Neuronal stem cell (in vitro differentiated cells): ENCODE measurements at regions not wholly inside any gene's neighbourhood (a gene's known extent, or its start where the extent isn't known, plus 50 kb on each side); places are given as distances from the start of the nearest gene placed in this dataset.

Experiments
- DNase-seq: peaks from one replicate; pipeline ENCODE4 v3.0.0-alpha.2; 2013; ENCODE audit warnings: low spot score
- H2AFZ ChIP-seq: one replicate; pipeline ENCODE4 v1.6.1; 2013; ENCODE audit warnings: mild to moderate bottlenecking, low read length, inconsistent platforms
- H2AK5ac ChIP-seq: 2 replicates; pipeline ENCODE4 v1.6.1; 2013; ENCODE audit warnings: low read depth, mild to moderate bottlenecking, inconsistent platforms, low read length, moderate library complexity, mixed read lengths
- H2BK120ac ChIP-seq: 2 replicates; pipeline ENCODE4 v1.6.1; 2013; ENCODE audit warnings: low read depth, mild to moderate bottlenecking, inconsistent platforms, low read length, moderate library complexity, mixed read lengths
- H2BK12ac ChIP-seq: one replicate; pipeline ENCODE4 v1.6.1; 2013; ENCODE audit warnings: low read length, inconsistent platforms
- H2BK15ac ChIP-seq: 2 replicates; pipeline ENCODE4 v1.6.1; 2013; ENCODE audit warnings: mild to moderate bottlenecking, low read length, inconsistent platforms, mixed read lengths
- H2BK5ac ChIP-seq: one replicate; pipeline ENCODE4 v1.6.1; 2013; ENCODE audit warnings: inconsistent platforms, mild to moderate bottlenecking, low read length, moderate library complexity
- H3K14ac ChIP-seq: one replicate; pipeline ENCODE4 v1.6.1; 2013; ENCODE audit warnings: low read length, inconsistent platforms
- H3K18ac ChIP-seq: 2 replicates; pipeline ENCODE4 v1.6.1; 2013; ENCODE audit warnings: low read length, inconsistent platforms
- H3K23ac ChIP-seq: 2 replicates; pipeline ENCODE4 v1.6.1; 2013; ENCODE audit warnings: low read depth, mild to moderate bottlenecking, mixed read lengths, low read length, inconsistent platforms; ENCODE audit not compliant: poor library complexity
- H3K27ac ChIP-seq: replicated peaks from 3 replicates; pipeline ENCODE4 v1.5.1; 2013; ENCODE audit warnings: low read length, inconsistent platforms
- H3K27me3 ChIP-seq, 3 experiments: 2 replicates each; pipeline ENCODE4 v1.6.1; 2013; ENCODE audit warnings: low read length in 3 of 3, mild to moderate bottlenecking in 2 of 3, inconsistent platforms in 1 of 3, low read depth in 1 of 3, mixed read lengths in 1 of 3, moderate library complexity in 1 of 3; ENCODE audit not compliant: control insufficient read depth in 3 of 3, insufficient read depth in 3 of 3
- H3K36me3 ChIP-seq, 2 donors: replicated peaks in 1 of 2; 2 replicates each; pipeline ENCODE4 v1.6.1; 2013; ENCODE audit warnings: low read length in 2 of 2; ENCODE audit not compliant: control insufficient read depth in 2 of 2, insufficient read depth in 2 of 2
- H3K4ac ChIP-seq: 2 replicates; pipeline ENCODE4 v1.6.1; 2013; ENCODE audit warnings: inconsistent platforms, mild to moderate bottlenecking, low read length, moderate library complexity
- H3K4me1 ChIP-seq, 2 donors: 1 replicate in 1 of 2; 2 replicates in 1 of 2; pipeline ENCODE4 v1.6.1; 2013; ENCODE audit warnings: low read length in 2 of 2, low read depth in 1 of 2; ENCODE audit not compliant: control insufficient read depth in 2 of 2, insufficient read depth in 1 of 2
- H3K4me2 ChIP-seq: one replicate; pipeline ENCODE4 v1.6.1; 2013; ENCODE audit warnings: mild to moderate bottlenecking, low read length, inconsistent platforms; ENCODE audit not compliant: insufficient read depth, poor library complexity, severe bottlenecking
- H3K4me3 ChIP-seq, 2 donors: 2 replicates each; pipeline ENCODE4 v1.5.1; 2013; ENCODE audit warnings: low read length in 2 of 2, mild to moderate bottlenecking in 2 of 2, inconsistent platforms in 1 of 2, moderate library complexity in 1 of 2
- H3K79me1 ChIP-seq: one replicate; pipeline ENCODE4 v1.6.1; 2013; ENCODE audit warnings: low read depth, mild to moderate bottlenecking, inconsistent platforms, low read length, moderate library complexity
- H3K9ac ChIP-seq: one replicate; pipeline ENCODE4 v1.6.1; 2013; ENCODE audit warnings: mild to moderate bottlenecking, low read depth, low read length, inconsistent platforms; ENCODE audit not compliant: poor library complexity
- H3K9me3 ChIP-seq, 2 donors: replicated peaks in 1 of 2; 2 replicates each; pipeline versions ENCODE3 to v1.6.1; 2013; ENCODE audit warnings: low read length in 2 of 2, mild to moderate bottlenecking in 2 of 2, inconsistent platforms in 1 of 2, low read depth in 1 of 2, mixed read lengths in 1 of 2, moderate library complexity in 1 of 2; ENCODE audit not compliant: control insufficient read depth in 2 of 2, insufficient read depth in 1 of 2
- H4K8ac ChIP-seq: one replicate; pipeline ENCODE4 v1.6.1; 2013; ENCODE audit warnings: low read depth, mild to moderate bottlenecking, inconsistent platforms, low read length, moderate library complexity
- H4K91ac ChIP-seq: one replicate; pipeline ENCODE4 v1.6.1; 2013; ENCODE audit warnings: low read length, low read depth, mild to moderate bottlenecking, inconsistent platforms; ENCODE audit not compliant: poor library complexity
- WGBS, 2 donors: extraction: QIAGEN DNeasy Blood & Tissue Kit; methylation state at CpG; one replicate each; pipeline ENCODE4 v1.1.7; 2013; ENCODE audit warnings: missing lambda C conversion rate in 2 of 2, mixed read lengths in 1 of 2; ENCODE audit not compliant: insufficient read length in 2 of 2, insufficient replicate concordance in 1 of 2; ENCODE audit errors: extremely low coverage in 2 of 2; 5-methylcytosine and 5-hydroxymethylcytosine counted together

DNA sequence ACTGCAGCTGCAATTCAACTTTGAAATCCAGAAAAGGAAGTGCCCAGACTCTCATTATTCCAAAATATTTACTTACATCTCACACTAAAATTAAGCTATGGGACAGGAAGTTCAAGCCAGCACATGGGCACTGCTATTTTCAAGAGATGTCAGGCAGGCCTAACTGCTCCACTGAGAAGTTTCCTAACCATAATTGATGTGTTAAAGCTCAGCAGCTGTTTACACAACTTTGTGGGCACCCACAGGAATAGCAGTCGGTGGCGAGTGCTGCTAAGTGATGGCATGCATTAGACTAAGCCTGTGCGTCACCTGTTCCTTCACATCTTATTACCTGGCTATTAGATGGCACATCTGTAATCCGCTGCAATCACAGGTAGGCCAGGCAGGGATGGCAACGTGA, 303.3 kb upstream of the DAB1 start:
- Histone ChIP-seq H3K79me1 (no peaks in the 10 kb centered on the region), H3K27ac (no peak overlapping the region), H2AK5ac (no peak overlapping the region), H3K9ac (no peak overlapping the region), H3K9me3 (no peaks in the 10 kb centered on the region), H3K36me3 (no peaks in the 10 kb centered on the region), H2BK12ac (no peak overlapping the region), H3K27me3 (no peaks in the 10 kb centered on the region), H3K18ac (no peak overlapping the region), H3K23ac (no peak overlapping the region), H4K91ac (no peak overlapping the region), H2BK120ac (no peak overlapping the region), H3K4me1 (peaks cover 7 to 8% of the 10 kb centered on the region in 2 donors), H3K4ac (no peak overlapping the region), H3K4me2 (no peak overlapping the region), H2BK15ac (no peak overlapping the region), H3K4me3 (no peak overlapping the region), H4K8ac (no peak overlapping the region), H3K14ac (no peak overlapping the region), H2BK5ac (no peak overlapping the region), H2AFZ (no peak overlapping the region)
- DNase-seq = no peak
- WGBS, 2 donors = no CpG with 5 or more reads among the region's 5 CpGs

DNA sequence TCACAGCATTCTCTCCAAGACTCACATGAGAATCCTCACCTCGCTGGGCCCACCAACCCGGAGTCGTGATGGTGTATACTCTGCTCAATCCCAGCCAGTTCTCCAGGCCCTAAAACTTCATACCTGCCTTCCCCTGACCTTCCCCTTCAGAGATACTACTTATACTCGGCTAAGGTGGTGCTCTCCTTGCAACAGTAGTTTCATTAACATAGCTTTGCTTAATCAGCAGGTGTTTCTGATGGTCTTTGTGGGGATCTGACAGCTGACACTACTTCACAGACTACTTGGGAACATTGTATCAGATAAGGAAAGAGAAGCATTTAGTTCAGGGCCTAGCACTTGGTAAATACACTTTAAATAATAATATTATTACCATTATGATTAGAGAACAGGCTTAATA, 301.5 kb upstream of the DAB1 start:
- Histone ChIP-seq H3K79me1 (no peaks in the 10 kb centered on the region), H2AK5ac (no peak overlapping the region), H3K4me3 (no peak overlapping the region), H3K9me3 (no peaks in the 10 kb centered on the region), H3K27ac (no peak overlapping the region), H3K23ac (no peak overlapping the region), H3K14ac (no peak overlapping the region), H2BK12ac (no peak overlapping the region), H3K4me1 (peaks cover 7 to 8% of the 10 kb centered on the region in 2 donors), H3K36me3 (no peaks in the 10 kb centered on the region), H3K4ac (no peak overlapping the region), H4K8ac (no peak overlapping the region), H3K27me3 (no peaks in the 10 kb centered on the region), H3K4me2 (no peak overlapping the region), H3K18ac (no peak overlapping the region), H2AFZ (no peak overlapping the region), H4K91ac (no peak overlapping the region), H2BK120ac (no peak overlapping the region), H3K9ac (no peak overlapping the region), H2BK5ac (no peak overlapping the region), H2BK15ac (no peak overlapping the region)
- WGBS, 2 donors = no CpG with 5 or more reads among the region's 4 CpGs
- DNase-seq = no peak

- Histone ChIP-seq H3K4me2 (no peak overlapping the region), H3K4me1 (peaks cover 7 to 8% of the 10 kb centered on the region in 2 donors), H3K9me3 (no peaks in the 10 kb centered on the region), H3K27ac (no peak overlapping the region), H2BK120ac (no peak overlapping the region), H3K4ac (no peak overlapping the region), H2AK5ac (no peak overlapping the region), H3K36me3 (no peaks in the 10 kb centered on the region), H3K18ac (no peak overlapping the region), H3K4me3 (no peak overlapping the region), H2BK5ac (no peak overlapping the region), H2AFZ (no peak overlapping the region), H4K91ac (no peak overlapping the region), H2BK15ac (no peak overlapping the region), H3K23ac (no peak overlapping the region), H3K14ac (no peak overlapping the region), H2BK12ac (no peak overlapping the region), H3K79me1 (no peaks in the 10 kb centered on the region), H3K27me3 (no peaks in the 10 kb centered on the region), H3K9ac (no peak overlapping the region), H4K8ac (no peak overlapping the region)
- no peak for DNase-seq
- WGBS, 2 donors = no CpG with 5 or more reads among the region's 1 CpG
These were observed 300.7 kb upstream of the DAB1 start for GRCh38 chr1:57724535-57724934.

- H3K36me3 ChIP-seq = no peaks in the 10 kb centered on the region
- no peak overlapping the region for H3K27ac ChIP-seq
- no peak overlapping the region for H2BK12ac ChIP-seq
- H3K27me3 ChIP-seq = no peaks in the 10 kb centered on the region
- no peaks in the 10 kb centered on the region for H3K9me3 ChIP-seq
- no peak overlapping the region for H3K18ac ChIP-seq
- no peak overlapping the region for H4K91ac ChIP-seq
- no peak overlapping the region for H3K23ac ChIP-seq
- no peak overlapping the region for H2BK120ac ChIP-seq
- H2BK5ac ChIP-seq = no peak overlapping the region
- peaks cover 7 to 8% of the 10 kb centered on the region in 2 donors for H3K4me1 ChIP-seq
- no peak overlapping the region for H3K4ac ChIP-seq
- no peaks in the 10 kb centered on the region for H3K79me1 ChIP-seq
- no peak overlapping the region for H3K9ac ChIP-seq
- no peak overlapping the region for H3K4me2 ChIP-seq
- H2AFZ ChIP-seq = no peak overlapping the region
- no peak overlapping the region for H3K4me3 ChIP-seq
- H3K14ac ChIP-seq = no peak overlapping the region
- WGBS, 2 donors = no CpG with 5 or more reads among the region's 4 CpGs
- DNase-seq = no peak
- no peak overlapping the region for H4K8ac ChIP-seq
- H2BK15ac ChIP-seq = no peak overlapping the region
- no peak overlapping the region for H2AK5ac ChIP-seq
These were observed 298.6 kb upstream of the DAB1 start for GRCh38 chr1:57722285-57722978.
